ENCODE measurements at regions not wholly inside any gene's neighbourhood (a gene's known extent, or its start where the extent isn't known, plus 50 kb on each side); places are given as distances from the start of the nearest gene placed in this dataset.
"Not testable (repeated sequence)": the region's sequence is repeated elsewhere in the genome, so short reads cannot be mapped to it uniquely, and the experiment has no call there.

- peak; percentile 87 for DNase-seq (ENCODE audit: low read depth)
Measured at GRCh38 chr12:75759842-75760572, 248.6 kb upstream of the KRR1 start.

DNA sequence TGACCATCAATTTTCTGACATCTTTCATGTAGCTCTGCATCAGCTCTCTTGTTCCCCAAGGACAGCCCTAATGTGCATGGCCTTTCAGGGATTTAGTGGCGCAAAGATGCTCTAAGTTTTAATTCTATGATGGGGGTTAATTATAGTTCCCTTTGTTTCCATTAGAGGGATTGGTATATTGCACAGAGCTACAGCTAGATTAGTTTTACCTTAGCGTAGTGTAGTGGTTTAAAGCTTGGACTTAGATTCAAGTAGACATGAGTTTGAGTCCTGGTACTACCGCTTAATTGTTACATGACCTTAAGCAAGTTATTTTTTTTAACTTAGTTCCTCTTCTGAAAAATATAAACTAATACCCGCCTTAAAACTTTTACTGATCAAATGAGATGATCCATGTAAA is 247.8 kb upstream of the KRR1 start:
- no peak for DNase-seq (ENCODE audit: low read depth)

DNA sequence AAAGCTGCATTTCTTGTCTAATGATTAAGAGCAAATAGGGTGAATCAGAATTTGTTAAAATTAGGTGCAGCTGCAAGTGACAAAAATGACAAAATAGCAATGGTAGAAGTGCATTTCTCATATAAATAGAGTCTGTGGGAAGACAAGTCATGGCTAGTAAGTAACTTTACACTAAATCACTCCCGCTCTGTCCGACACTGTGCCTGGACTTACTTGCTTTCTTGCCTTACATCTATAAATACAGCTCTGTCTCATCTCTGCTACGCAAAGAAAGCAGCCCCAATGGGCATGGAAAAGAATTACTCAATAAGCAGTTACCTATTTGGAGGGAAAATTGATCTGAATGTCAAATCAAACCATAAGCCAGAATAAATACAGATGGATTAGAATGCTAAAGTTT is 245.4 kb upstream of the KRR1 start:
- no peak for DNase-seq (ENCODE audit: low read depth)

DNA sequence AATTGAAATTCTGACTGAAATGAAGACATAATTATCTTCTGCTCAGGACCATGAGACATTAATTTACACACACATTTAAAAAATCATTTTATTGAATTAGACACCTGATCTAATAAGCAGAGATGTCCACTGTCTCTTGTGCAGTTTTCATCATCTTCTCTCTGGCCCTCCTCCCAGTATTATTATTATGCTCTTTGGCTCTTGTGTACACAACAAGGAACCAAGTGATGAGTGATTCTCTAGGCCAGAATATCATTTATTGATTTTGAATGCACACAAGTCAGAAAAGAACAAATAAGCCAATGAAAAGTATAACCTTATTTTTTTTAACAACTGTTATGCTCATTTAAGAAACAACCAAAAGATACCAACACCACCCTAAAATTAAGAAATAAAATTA is 244.7 kb upstream of the KRR1 start:
- DNase-seq (ENCODE audit: low read depth): no peak

- no peak for DNase-seq (ENCODE audit: low read depth)
Measured at GRCh38 chr12:75754698-75755097, 243.3 kb upstream of the KRR1 start.

DNA sequence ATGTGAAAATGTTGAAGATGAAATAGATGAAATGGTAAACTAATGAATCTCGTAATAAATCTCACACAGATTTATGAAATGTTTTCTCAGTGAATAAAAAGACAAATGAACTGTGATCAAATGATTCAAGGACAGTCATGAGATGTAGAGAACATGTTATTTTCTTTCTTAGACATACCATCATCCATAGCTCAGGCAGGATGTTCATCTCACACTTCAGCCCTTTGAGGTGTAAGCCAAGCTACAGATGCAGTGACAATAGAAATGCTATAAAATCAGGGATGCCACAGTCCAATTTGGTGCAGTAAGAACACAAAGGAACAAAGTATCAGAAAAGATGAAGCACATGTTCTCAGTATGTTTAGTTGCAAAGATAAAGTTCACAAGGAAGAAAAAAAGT is 242.7 kb upstream of the KRR1 start:
- DNase-seq (ENCODE audit: low read depth): no peak

DNA sequence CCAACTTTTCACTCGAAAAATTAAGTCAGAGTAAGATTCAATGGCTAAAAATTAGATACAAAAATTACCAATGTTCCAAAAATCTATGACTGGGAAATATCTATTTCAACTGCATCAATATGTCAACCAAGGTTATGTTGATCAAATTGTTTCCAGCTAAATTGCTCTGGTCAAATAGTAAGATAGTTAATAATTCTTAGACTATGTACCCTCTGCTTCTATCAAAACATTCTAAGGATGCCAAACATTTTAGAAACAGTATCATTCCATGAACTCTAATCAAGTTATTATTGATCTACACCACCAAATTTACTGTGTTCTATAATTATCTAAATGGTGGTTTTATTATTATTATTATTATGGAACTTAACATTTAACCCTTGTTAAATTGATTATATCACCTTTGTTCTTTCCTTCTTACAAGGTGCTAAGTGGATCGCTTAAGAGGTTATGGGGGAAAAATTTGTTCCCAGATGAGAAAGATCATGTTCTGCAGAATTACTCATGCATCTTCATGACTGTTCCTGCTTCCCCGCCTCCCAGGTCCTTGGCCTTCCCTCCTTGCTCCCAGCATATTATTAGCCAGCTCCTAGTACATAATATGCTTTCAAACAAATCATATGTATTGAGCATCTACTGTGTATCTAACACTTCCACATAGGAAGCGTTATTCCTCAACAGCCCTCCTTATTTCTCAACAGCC is 240.5 kb upstream of the KRR1 start:
- DNase-seq (ENCODE audit: low read depth): no peak

DNA sequence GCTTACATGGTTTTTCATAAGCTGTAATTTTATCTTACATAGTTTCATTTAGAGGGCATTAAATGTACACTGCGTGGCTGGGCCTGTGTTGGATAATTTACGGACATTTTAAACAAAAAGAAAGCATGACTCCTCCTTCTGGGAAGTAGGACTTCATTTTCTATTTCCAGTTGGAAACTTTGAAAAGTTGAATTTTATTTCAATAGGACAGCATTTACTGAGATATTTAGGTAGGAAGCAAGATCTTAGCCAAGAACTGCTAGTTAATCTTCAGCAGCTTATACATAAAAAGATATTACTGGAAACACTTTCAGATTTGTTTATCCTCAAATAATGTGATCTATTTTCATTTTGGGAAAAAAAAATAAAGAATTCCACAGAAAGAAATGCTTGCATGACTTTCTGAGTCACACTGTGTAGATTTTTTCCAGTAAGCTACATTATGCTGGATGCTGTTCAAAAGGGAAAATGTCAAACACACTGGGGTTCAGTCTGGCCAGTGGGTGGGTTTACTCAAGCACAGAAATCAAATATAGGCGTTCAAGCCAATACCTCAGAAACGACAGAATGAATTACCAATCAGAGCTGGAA is 239.4 kb upstream of the KRR1 start:
- no peak for DNase-seq (ENCODE audit: low read depth)

DNA sequence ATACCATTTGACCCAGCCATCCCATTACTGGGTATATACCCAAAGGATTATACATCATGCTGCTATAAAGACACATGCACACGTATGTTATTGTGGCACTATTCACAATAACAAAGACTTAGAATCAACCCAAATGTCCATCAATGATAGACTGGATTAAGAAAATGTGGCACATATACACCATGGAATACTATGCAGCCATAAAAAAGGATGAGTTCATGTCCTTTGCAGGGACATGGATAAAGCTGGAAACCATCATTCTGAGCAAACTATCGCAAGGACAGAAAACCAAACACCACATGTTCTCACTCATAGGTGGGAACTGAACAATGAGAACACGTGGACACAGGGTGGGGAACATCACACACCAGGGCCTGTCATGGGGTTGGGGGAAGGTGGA is 237.6 kb upstream of the KRR1 start:
- not testable (repeated sequence) for DNase-seq (ENCODE audit: low read depth)

GRCh38 chr12:75748136-75748535 is 236.7 kb upstream of the KRR1 start:
- no peak for DNase-seq (ENCODE audit: low read depth)

GRCh38 chr12:75747572-75748021 is 236.2 kb upstream of the KRR1 start:
- peak; percentile 82 for DNase-seq (ENCODE audit: low read depth)

DNA sequence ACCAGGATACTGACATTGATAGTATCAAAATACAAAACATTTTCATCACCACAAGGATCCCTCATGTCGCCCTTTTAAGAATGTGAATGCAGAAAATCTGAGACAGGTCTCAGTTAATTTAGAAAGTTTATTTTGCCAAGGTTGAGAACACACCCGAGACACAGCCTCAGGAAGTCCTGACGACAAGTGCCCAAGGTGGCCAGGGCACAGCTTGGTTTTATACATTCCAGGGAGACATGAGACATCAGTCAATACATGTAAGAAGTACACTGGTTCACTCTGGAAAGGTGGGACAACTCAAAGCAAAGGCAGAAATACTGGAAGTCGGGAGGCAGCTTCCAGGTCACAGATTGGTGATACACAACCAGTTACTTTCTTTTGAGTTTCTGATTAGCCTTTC is 235.2 kb upstream of the KRR1 start:
- no peak for DNase-seq (ENCODE audit: low read depth)

- no peak for DNase-seq (ENCODE audit: low read depth)
Measured at GRCh38 chr12:75744607-75745256, 233.3 kb upstream of the KRR1 start.

DNA sequence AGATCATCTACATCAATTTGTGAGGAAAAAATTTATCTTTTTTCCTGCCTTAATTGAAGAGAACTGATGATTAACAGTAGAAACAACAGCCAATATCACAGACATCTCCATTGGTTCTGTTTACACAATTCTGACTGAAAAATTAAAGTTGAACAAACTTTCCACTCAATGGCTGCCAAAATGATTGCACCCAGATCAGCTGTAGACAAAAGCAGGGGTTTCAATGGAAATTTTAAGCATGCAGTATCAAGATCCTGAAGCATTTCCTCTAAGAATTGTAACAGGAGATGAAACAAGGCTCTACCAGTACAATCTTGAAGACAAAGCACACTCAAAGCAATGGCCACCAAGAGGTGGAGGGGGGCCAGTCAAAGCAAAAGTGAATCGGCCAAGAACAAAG is 231.6 kb upstream of the KRR1 start:
- DNase-seq (ENCODE audit: low read depth): no peak

- DNase-seq (ENCODE audit: low read depth): no peak
Measured at GRCh38 chr12:75742048-75742447, 230.6 kb upstream of the KRR1 start.

- DNase-seq (ENCODE audit: low read depth): no peak
Measured at GRCh38 chr12:75739912-75740311, 228.5 kb upstream of the KRR1 start.

DNA sequence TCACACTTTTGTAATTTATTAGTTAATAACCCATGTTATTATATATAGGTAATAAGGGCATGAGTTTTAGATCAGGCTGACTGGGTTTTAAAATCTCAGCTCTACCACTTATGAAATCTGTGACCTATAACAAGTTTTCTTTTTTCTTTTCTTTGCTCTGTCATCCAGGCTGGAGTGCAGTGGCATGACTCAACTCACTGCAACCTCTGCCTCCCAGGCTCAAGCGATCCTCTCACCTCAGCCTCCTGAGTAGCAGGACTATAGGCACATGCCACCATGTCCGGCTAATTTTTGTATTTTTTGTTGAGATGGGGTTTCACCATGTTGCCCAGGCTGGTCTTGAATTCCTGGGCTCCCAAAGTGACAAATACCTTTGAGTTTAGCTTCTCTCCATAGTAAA is 227.7 kb upstream of the KRR1 start:
- not testable (repeated sequence) for DNase-seq (ENCODE audit: low read depth)

- no peak for DNase-seq (ENCODE audit: low read depth)
Measured at GRCh38 chr12:75738486-75738885, 227.1 kb upstream of the KRR1 start.

GRCh38 chr12:75735853-75736252 is 224.4 kb upstream of the KRR1 start:
- no peak for DNase-seq (ENCODE audit: low read depth)

DNA sequence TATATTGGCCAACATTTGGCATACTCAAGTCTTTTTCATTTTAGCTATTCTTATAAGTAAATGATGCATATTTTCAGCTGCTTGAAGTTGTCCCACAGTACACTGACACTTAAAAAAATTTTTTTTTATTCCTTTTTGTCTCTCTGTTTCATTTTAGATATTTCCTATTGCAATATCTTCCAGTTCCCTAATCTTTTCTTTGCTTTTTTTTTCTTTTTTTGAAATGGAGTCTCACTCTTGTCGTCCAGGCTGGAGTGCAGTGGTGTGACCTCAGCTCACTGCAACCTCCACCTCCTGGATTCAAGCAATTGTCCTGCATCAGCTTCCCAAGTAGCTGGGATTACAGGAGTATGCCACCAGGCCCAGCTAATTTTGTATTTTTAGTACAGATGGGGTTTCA is 217.4 kb upstream of the KRR1 start:
- DNase-seq (ENCODE audit: low read depth): no peak

GRCh38 chr12:75727577-75727976 is 216.2 kb upstream of the KRR1 start:
- no peak for DNase-seq (ENCODE audit: low read depth)

DNA sequence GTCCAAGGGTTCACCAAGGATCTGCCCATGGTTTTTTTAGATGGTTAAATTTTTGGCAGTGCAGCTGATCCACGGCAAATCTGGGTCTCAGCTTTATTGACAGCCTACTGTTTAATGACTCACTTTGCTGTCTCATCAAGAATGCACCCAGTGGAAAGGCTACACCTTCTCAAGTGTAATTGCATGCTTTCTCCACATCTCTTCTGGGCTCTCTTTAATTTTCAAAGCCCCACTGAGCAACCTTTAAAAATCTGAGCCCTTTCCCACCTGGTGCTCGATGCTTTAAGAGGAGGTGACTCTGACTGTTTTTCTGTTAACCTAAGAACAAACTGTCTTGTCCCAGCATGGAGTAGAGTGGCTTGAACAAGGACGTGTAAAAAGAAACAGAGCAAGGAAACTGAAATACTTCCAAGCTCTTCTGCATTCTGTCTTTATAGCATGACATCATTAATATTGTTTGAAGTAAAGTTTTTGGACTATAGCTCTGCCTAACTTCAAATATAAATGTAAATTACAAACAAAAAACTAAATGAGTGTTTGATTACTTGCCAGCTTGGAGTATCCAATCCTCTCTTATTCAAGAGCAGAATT is 214.2 kb upstream of the KRR1 start:
- DNase-seq (ENCODE audit: low read depth): peak; percentile 58

GRCh38 chr12:75724928-75725312 is 213.5 kb upstream of the KRR1 start:
- peak; percentile 82 for DNase-seq (ENCODE audit: low read depth)

Measured in HS-5 (cell line).